Ureter (tissue), 1 donor: ENCODE measurements at regions not wholly inside any gene's neighbourhood (a gene's known extent, or its start where the extent isn't known, plus 50 kb on each side); places are given as distances from the start of the nearest gene placed in this dataset.
"Not testable (repeated sequence)": the region's sequence is repeated elsewhere in the genome, so short reads cannot be mapped to it uniquely, and the experiment has no call there.

ENCODE experiments used
- DNase-seq: peaks from one replicate; pipeline ENCODE4 v3.0.0-alpha.2; 2020; ENCODE audit warnings: low spot score
- donor health status: DM: yes; HTN: yes; CAD: no.

DNA sequence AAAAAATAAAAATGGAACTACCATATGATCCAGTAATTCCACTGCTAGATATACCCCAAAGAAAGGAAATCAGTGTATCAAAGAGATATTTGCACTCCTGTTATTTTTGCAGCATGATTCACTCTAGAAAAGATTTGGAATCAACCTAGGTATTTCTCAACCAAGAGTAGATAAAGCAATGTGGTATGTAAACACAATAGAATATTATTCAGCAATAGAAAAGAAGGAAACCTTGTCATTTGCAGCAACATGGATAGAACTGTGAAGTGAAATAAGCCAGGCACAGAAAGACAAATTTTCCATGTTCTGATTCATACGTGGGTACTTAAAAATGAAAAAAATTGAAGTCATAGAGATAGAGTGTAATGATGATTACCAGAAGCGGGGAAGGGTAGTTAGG, 362.3 kb upstream of the EPHA5 start:
- no peak for DNase-seq

DNA sequence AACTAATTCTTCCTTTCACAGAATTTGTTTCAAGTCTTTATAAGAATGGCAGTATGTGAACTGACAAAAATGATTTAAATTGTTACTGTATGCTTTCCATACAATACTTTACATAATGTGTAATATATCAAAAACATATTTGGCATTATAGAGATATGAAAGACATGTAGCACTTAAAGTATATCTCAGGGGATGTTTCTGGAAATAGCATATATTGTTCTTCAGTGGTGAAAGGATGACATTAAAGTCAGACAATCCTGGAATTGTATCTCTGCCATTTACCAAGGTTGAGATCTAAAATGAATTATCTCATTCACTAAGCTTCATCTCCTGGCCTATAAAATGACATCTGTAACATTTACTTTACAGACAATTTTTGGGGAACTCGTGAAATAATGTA, 358.4 kb upstream of the EPHA5 start:
- no peak for DNase-seq

DNA sequence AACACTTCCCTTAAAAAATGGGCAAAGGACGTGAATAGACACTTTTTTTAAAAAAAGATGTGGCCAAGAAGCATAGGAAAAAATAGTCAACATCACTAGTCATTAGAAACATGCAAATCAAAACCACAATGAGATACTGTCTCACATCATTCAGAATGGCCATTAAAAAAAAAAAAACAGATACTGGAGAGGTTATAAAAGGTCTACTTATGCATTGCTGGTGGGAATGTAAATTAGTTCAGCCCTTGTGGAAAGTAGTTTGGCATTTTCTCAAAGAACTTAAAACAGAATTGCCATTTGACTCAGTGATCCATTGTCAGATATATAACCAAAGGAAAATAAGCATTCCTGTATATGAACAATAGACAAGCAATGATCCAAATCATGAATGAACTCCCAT, 352.8 kb upstream of the EPHA5 start:
- DNase-seq, result no peak

DNA sequence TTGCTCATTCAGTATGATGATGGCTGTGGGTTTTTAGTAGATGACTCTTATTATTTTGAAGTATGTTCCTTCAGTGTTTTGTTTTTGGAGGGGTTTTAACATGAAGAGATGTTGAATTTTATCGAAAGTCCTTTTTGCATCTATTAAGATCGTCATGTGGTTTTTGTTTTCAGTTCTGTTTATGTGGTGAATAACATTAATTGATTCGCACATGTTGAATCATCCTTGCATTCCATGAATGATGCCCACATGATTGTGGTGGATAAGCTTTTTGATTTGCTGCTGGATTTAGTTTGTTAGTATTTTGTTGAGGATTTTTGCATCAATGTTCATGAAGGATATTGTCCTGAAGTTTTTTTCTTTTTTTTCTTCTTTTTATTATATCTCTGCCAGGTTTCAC, 347.4 kb upstream of the EPHA5 start:
- DNase-seq, result no peak

DNA sequence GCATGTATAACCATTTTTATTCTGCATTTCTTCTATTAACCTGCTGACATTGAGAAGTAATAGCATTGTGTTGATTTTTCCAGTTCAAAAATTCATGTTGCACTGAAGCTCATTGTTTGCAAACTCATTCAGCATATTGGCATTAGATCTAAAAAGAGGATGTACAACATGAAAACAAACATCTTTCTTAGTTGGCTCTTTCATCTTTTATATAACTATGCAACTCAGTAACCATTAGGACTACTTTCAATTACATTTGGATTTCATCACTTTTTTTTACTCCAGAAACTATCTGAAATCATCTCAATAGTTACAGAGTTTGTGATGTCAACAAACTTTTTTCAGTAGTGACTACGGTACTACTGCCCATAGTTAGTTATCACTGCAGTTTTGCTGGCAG, 346.0 kb upstream of the EPHA5 start:
- no peak for DNase-seq

DNA sequence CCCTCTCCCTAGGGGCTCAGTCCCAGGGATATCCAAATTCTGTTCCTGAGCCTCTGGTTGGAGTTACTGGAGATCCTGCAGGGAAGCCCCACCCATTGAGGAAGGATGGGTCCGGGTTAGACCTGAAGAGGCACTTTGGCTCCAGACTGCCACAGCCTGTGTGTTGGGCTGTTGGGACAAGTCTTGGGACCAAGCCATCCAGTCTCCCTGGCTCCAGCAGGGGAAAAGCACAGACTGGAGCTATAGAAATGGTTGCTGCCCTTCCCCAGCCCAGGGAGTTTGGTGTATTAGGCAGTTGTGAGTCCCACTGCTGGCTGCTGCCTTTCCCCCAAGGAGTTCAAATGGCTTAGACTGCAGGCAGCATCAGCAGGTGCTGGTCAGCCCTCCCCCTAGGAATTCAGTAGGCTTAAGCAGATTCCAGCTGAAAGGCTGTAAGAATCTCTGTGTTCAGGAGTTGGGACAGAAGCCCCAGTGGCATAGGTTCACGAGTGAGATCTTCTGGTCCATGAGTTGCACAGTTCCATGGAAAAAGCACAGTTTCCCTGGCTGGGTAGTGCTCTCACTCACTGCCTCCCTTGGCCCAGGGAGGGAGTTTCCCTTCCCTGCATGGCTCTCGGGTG, 344.0 kb upstream of the EPHA5 start:
- no peak for DNase-seq

DNA sequence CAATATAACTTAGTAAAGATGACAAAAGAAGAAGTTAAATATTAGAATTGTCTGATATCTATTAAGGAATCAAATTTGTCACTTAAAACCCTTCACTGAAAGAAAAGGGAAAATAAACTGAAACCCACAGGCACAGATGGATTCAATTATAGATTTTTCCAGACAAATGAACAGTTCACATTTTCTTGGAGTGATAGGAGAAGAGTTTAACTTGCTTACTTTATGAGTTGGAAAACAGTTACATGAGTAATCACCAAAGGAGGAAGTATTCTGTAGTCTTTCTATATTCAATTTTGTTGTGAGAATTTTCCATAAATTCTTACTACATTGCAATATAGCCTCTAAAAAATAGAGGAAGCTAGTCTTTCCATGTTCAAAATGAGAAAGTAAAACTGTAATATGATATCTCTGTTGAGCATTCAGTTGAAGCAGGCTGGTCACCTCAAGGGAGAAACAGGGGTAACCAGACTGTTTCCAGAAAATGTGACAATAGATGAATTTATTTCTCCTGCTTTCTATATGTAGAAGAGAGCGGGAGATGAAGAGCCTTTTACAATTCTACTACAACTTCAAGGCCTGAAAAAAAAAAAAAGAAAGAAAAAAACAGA, 330.3 kb upstream of the EPHA5 start:
- DNase-seq, result no peak

DNA sequence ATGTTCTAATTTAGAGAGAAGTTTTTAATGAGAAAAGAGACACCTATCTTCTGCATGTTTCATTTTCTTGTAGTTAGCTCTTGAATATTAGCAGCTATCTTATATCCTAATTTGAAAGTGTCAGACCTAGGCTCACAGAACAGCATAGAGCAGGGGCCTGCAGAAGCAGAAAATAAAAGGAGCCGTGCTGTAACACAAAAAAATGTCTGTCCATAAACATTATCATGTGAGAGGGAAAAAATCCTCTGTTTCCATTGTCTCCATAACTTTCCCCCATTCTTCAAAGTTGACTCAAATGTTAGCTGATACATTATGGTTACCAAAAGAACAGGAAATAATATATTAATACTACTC, 329.2 kb upstream of the EPHA5 start:
- DNase-seq, result no peak

DNA sequence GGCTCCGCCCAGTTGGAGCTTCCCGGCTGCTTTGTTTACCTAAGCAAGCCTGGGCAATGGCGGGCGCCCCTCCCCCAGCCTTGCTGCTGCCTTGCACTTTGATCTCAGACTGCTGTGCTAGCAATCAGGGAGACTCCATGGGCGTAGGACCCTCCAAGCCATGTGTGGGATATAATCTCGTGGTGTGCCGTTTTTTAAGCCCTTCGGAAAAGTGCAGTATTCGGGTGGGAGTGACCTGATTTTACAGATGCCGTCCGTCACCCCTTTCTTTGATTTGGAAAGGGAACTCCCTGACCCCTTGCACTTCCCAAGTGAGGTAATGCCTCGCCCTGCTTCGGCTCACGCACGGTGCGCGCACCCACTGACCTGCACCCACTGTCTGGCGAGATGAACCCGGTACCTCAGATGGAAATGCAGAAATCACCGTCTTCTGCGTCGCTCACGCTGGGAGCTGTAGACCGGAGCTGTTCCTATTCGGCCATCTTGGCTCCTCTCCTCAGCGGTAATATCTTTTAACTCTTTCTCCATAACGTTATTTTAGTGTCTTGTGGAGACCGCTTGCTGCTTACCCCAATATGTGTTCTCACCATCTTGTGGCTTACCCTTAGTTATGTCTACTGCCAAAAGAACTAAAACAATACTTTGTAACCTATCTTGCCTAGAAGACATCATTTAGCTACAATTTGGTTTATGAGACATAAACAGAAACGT, 328.7 kb upstream of the EPHA5 start:
- DNase-seq, result not testable (repeated sequence)

DNA sequence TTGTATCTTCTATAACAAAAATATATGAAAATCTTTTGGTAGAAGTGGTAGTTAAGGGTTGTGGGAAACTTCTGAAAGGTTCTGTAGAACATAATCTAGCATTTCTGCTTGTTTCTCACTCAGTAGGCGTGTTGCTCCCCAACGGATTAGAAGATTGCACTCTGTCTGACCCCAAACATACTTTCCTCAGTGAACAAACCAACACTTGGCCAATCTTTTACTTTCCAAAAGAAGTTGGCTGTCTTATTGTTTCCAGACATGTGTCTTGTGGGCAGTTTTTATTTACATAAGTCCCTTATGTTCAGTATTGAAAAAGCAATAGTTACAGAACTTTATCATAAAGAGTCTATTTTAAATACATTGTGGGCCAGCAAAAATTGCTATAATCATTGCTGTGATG, 312.8 kb upstream of the EPHA5 start:
- DNase-seq, result no peak

DNA sequence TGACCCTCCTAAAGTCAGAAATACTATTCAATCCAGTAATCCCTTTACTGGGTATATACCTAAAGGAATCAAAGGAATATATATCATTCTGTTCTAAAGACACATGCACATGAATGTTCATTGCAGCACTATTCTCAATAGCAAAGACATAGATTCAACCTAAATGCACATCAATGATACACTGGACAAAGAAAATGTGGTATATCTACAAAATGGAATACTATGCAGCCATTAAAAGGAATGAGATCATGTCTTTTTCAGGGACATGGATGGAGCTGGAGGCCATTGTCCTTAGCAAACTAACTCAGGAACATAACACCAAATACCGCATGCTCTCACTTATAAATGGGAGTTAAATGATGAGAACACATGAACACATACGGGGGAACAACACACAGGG, 306.0 kb upstream of the EPHA5 start:
- DNase-seq, result no peak

DNA sequence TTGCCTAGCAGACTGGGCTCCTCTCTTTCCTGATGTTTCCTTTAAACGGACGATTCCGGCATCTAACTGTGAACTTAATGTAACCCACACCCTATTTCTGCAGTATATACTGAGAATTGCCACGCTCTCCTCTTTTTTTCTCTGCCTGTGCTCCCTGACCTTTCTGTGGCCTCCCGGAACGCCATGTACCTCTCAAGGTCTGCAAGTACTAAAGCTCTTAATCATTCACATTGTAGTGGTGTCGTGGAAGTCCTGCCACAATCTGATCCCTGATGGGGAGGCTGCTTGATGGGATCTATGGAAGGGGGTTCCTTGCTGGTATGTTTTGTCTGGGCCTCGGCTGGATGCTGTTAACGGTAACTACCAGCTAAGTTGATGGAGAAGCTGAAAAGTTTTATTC, 302.9 kb upstream of the EPHA5 start:
- no peak for DNase-seq

DNA sequence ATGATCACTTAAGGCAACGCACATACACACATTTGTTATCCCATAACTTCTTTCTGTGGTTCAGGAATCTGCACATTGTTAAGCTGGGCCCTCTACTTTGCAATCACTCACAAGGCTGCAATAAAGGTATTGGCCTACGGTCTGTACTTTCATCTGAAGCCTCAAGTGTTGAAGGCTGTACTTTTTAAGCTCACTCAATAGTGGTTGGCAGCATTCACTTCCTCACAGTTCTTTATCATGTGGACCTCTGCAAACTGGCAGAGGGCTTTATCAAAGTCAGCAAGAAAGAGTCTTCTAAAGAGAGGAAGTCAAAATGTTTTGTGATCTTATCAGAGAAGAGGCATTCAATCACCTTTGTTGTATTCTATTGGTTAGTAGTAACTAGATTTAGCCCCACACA, 301.4 kb upstream of the EPHA5 start:
- DNase-seq, result no peak

DNA sequence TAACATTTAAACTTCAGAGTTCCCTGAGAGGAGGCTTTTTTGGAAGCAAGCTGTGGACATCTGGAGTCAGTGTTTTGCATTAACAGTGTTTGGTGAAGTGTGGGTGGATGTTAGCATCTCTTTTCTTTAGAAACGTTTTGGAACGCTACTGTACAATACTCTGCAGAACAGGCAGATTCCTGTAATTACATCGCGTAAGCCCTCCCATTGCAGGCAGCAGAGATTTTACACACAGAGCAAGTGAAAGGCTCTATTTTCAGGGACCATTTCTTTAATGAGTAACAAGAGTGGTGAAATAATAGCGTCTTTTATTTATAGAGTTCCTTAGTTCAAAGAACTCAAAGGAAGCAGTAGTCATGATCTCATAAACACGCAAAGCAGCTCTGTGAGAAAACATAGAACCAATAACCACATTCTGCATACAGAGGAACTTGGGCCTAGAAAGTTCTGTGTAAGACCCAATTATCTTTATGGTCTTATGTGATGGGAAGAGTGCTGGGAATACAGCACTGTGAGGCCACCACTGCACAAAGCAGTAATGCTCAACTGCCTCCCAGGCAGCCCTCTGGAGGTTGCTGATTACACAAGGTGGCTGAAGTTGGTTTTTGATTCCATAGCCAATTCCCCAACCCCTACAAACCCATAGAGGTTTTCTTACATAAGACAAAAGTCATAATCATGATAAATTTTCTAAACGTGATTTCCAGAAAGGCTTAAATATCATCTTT, 298.7 kb upstream of the EPHA5 start:
- DNase-seq, result no peak

DNA sequence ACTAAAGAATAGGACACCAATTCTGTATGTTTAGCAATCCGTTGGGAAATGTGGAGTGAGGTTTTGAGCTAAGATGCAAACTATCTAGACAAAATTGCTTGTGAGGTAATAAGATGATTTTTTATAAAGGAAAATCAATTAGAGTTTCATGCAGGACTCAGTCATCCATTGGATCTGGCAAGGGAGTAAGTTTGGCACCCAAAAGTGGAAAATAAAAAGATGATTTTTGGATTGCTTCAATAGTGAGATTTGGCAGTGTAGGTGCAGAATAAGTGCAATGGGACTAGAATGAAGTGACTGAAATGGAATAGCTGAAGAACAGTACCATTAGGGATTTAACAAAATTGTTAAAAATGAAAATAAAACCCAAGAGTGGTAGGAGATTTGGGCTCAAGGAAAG, 290.5 kb upstream of the EPHA5 start:
- DNase-seq, result no peak

DNA sequence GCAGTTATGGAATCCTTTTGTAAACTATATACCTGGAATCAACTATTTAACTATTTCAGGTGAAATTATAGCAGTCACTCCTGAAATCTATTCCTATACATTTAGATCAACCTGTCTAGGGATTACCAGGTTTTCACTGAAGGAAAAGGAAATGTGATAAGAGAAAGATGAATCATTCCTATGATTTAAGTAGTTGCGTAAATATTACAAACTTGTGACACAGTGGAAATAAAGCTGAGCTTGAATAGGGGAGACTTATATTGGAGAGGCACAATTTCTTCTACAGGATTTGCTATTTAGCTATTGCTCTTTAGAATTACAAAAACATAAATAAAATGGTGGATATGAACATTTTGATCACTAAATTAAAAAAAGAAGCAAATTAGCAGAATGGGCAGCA, 284.1 kb upstream of the EPHA5 start:
- DNase-seq, result no peak

DNA sequence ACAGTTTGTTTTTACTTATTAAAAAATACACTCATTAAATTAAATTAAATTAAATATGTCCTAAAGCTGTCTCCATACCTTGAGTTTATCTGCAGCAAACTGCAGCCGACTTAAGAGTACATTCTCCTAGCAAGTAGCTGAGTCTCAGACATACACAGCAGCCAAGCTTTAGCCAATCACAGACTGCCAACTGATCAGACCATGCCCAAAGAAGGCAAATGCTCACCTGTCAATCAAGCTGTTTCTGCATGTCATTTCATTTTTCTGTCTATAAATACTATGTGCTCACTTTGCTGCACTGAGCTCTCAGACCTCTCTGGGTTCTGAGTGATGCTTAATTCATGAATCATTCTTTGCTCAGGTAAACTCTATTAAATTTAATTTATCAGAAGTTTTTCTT, 280.9 kb upstream of the EPHA5 start:
- no peak for DNase-seq

DNA sequence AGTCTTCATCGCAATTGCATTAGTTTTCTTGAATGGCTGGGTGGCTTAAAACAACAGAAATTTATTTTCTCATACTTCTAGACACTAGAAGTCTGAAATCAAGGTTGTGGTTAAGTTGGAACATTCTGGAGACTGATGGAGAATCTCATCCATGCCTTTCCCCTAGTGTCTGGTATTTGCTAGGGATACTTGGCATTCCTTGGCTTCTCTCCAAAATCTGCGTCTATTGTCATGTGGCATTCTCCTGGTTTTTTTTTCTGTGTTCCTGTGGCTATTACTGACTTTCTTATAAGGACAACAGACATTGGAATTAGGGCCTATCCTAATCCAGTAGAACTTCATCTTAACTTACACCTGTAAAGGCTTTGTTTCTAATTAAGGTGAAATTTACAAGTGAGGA, 272.8 kb upstream of the EPHA5 start:
- DNase-seq, result no peak

DNA sequence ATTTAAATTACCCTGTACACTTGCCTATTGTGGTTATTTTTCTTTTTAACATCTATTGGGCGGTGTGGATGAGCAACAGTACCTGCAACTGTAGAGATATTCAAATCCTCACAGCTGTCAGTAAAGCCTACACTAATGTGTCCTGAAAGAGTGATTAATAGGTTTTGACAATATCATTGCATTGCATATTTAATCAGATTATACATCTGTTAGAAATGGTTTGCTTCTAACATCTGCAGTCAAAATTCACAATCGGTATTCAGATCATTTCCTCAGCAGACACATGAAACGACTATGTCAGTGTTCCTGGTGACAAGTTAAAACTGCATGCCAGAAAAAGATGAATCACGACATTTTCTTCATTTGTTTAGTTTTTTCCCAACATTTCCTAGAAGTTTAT, 254.6 kb upstream of the EPHA5 start:
- DNase-seq, result no peak

DNA sequence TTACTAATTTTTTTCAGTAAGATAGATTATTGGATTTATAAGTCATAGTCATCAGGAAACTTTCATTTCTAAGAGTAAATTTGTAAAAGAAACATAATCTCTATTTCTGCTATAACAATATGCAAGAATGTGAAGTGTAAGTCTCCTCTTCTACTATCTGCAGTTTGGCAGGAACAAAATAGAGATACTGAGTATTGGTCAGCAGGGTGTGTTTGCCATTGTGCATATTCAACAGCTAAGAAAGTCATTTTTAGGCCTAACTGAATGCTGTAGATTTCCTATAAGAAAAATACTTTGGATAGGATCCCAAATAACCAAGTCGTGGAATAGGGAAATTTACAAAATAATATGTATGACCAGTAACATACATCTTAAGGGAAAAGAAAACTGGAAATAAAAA, 253.3 kb upstream of the EPHA5 start:
- DNase-seq, result no peak

DNA sequence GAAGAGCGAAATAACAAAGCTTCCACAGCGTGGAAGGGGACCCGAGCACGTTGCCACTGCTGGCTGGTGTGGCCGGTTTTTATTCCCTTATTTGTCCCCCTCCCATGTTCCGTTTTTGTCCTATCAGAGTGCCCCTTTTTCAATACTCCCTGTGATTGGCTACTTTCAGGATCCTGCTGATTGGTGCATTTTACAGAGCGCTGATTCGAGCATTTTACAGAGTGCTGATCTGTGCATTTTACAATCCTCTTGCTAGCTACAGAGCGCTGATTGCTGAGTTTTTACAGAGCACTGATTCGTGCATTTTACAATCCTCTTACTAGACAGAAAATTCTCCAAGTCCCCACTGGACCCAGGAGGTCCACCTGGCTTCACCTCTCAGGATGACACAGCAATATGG, 250.9 kb upstream of the EPHA5 start:
- DNase-seq, result no peak

DNA sequence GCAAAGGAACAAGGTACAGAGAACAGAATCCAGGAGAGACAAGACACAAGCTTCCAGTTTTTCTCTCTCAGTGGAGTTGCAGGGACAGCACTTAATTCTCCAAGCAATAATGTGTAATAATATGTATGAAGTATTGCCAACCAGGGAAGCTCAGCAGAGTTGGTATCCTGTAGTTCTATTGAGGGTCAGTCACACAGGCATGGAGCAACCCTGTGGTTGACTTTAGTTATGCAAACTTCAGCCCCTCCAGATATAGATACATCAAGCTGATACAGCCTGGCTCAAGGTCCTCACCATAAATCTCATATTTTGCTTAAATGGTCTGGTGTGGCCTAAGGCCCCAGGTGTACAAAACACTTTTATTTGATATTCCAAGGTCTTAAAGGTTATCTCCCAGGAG, 248.6 kb upstream of the EPHA5 start:
- DNase-seq, result no peak

DNA sequence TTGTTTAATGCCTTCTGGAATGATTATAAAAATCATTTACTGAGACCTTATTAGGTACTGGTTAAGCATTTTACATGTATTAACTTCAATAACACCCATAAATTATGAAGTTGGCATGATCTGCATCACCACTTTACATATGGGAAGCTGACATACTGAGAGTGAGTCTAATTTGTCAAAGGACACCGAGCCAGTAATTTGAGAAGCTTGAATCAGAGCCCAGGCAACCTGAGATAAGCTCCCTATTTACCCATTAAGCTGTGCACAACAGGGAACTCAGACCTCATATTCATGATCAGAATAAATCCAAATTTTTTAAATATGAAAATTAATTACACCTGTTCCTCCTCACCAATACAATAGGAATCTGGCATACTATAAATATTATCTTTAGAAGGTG, 247.9 kb upstream of the EPHA5 start:
- DNase-seq, result no peak
